Left ventricle myocardium inferior (tissue), 1 donor: ENCODE measurements at regions not wholly inside any gene's neighbourhood (a gene's known extent, or its start where the extent isn't known, plus 50 kb on each side); places are given as distances from the start of the nearest gene placed in this dataset.
"Not testable (repeated sequence)": the region's sequence is repeated elsewhere in the genome, so short reads cannot be mapped to it uniquely, and the experiment has no call there.

Experiments used
- DNase-seq: peaks from one replicate; pipeline ENCODE4 v3.0.0-alpha.2; 2020
- H3K27ac ChIP-seq: fragments of 200-600 bp; replicated peaks from 2 replicates; pipeline ENCODE4 v1.8.0; 2021
- H3K27me3 ChIP-seq: fragments of 200-600 bp; 2 replicates; pipeline ENCODE4 v1.8.0; 2021; ENCODE audit warnings: low read depth
- H3K36me3 ChIP-seq: fragments of 200-600 bp; 2 replicates; pipeline ENCODE4 v1.8.0; 2021
- H3K4me1 ChIP-seq: fragments of 200-600 bp; 2 replicates; pipeline ENCODE4 v1.8.0; 2021
- H3K4me3 ChIP-seq: fragments of 200-600 bp; 2 replicates; pipeline ENCODE4 v1.8.0; 2021; ENCODE audit warnings: mild to moderate bottlenecking, moderate library complexity
- H3K9me3 ChIP-seq: fragments of 200-600 bp; replicated peaks from 2 replicates; pipeline ENCODE4 v1.8.0; 2021
- intact Hi-C: fragments of 100-400 bp; cut with micrococcal nuclease; formaldehyde crosslinking; loops from one replicate; pipeline ENCODE4 v1.11.0; 2022
- TF ChIP-seq, protein P1 (sequence below): fragments of 200-600 bp; IDR thresholded peaks from 2 replicates; pipeline ENCODE4 v1.8.0; 2021; ENCODE audit warnings: antibody characterized with exemption, mild to moderate bottlenecking, borderline replicate concordance
- donor health status: DM: no; HTN: yes; CAD: no; lungs with severe emphysema.

DNA sequence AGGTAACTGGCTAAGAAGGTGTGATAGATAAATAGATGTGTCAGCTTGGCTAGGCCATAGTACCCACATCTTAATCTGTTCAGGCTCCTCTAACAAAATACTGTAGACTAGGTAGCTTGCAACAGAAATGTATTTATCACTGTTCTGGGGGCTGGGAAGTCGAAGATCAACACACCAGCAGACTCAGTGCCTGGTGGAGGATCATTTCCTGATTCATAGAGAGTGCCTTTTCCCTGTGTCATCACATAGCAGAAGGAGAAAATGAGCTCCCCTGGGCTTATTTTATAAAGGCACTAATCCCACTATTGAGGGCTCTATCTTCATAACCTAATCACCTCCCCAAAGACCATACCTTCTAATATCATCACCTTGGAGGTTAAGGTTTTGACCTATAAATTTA, 532.7 kb upstream of the OLFM3 start:
- TF ChIP-seq, protein P1, sequence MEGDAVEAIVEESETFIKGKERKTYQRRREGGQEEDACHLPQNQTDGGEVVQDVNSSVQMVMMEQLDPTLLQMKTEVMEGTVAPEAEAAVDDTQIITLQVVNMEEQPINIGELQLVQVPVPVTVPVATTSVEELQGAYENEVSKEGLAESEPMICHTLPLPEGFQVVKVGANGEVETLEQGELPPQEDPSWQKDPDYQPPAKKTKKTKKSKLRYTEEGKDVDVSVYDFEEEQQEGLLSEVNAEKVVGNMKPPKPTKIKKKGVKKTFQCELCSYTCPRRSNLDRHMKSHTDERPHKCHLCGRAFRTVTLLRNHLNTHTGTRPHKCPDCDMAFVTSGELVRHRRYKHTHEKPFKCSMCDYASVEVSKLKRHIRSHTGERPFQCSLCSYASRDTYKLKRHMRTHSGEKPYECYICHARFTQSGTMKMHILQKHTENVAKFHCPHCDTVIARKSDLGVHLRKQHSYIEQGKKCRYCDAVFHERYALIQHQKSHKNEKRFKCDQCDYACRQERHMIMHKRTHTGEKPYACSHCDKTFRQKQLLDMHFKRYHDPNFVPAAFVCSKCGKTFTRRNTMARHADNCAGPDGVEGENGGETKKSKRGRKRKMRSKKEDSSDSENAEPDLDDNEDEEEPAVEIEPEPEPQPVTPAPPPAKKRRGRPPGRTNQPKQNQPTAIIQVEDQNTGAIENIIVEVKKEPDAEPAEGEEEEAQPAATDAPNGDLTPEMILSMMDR, result no peak
- no peak for DNase-seq
- H3K4me1 ChIP-seq, result no peaks in the 10 kb centered on the region
- no peaks in the 10 kb centered on the region for H3K36me3 ChIP-seq
- peaks cover 6% of the 10 kb centered on the region for H3K9me3 ChIP-seq
- no peaks in the 10 kb centered on the region for H3K27me3 ChIP-seq
- no peak overlapping the region for H3K4me3 ChIP-seq
- no peak overlapping the region for H3K27ac ChIP-seq
- intact Hi-C loops, result no loop called here

- no peaks in the 10 kb centered on the region for H3K36me3 ChIP-seq
- H3K9me3 ChIP-seq, result peaks cover 38% of the 10 kb centered on the region
- no peak overlapping the region for H3K27ac ChIP-seq
- H3K4me3 ChIP-seq, result no peak overlapping the region
- intact Hi-C loops, result no loop called here
- no peaks in the 10 kb centered on the region for H3K27me3 ChIP-seq
- no peak for DNase-seq
- TF ChIP-seq, protein P1, result no peak
- no peaks in the 10 kb centered on the region for H3K4me1 ChIP-seq
These were observed 504.0 kb upstream of the OLFM3 start for GRCh38 chr1:102500758-102501157.

- no peaks in the 10 kb centered on the region for H3K4me1 ChIP-seq
These were observed 502.2 kb upstream of the OLFM3 start for GRCh38 chr1:102498929-102499328.

GRCh38 chr1:102497810-102498209, 501.1 kb upstream of the OLFM3 start:
- H3K27ac ChIP-seq, DNase-seq, H3K4me1 ChIP-seq, H3K4me3 ChIP-seq, H3K36me3 ChIP-seq, intact Hi-C loops, H3K27me3 ChIP-seq: not testable (repeated sequence)
- peaks cover 53% of the 10 kb centered on the region for H3K9me3 ChIP-seq

More at GRCh38 chr1:102498929-102499328, 502.2 kb upstream of the OLFM3 start:
- no peaks in the 10 kb centered on the region for H3K36me3 ChIP-seq
- intact Hi-C loops, result no loop called here
- no peak for DNase-seq
- TF ChIP-seq, protein P1, result no peak
- H3K9me3 ChIP-seq, result peaks cover 49% of the 10 kb centered on the region
- no peak overlapping the region for H3K4me3 ChIP-seq
- no peaks in the 10 kb centered on the region for H3K27me3 ChIP-seq
- H3K27ac ChIP-seq, result no peak overlapping the region

GRCh38 chr1:102472520-102472919, 475.8 kb upstream of the OLFM3 start:
- Histone ChIP-seq H3K4me3 (no peak overlapping the region), H3K36me3 (no peaks in the 10 kb centered on the region), H3K27me3 (no peaks in the 10 kb centered on the region), H3K27ac (no peak overlapping the region), H3K9me3 (no peaks in the 10 kb centered on the region), H3K4me1 (no peaks in the 10 kb centered on the region)
- TF ChIP-seq, protein P1, result no peak
- intact Hi-C loops, result no loop called here
- DNase-seq, result no peak

DNA sequence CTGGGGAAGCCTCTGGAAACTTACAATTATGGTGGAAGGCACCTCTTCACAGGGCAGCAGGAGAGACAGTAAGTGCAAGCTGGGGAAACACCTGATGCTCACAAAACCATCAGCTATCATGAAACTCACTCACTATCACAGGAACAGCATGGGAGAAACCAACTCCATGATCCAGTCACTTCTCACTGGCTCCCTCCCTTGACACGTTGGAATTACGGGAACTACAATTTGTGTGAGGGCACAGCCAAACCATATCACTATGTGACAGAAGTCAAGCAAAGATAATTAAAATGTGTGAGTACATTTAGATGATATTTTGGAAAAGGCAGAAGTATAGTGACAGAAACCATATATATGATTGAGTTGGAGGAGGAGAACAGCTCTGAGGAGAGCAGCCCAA, 474.0 kb upstream of the OLFM3 start:
- DNase-seq, result no peak
- Histone ChIP-seq H3K4me1 (no peaks in the 10 kb centered on the region), H3K4me3 (no peak overlapping the region), H3K9me3 (no peaks in the 10 kb centered on the region), H3K27ac (no peak overlapping the region), H3K27me3 (no peaks in the 10 kb centered on the region), H3K36me3 (no peaks in the 10 kb centered on the region)
- TF ChIP-seq, protein P1, result no peak
- intact Hi-C loops, result no loop called here
